H1 (cell line): ENCODE measurements at regions not wholly inside any gene's neighbourhood (a gene's known extent, or its start where the extent isn't known, plus 50 kb on each side); places are given as distances from the start of the nearest gene placed in this dataset.

ENCODE experiments used
- CTCF ChIA-PET: fragments of 300-600 bp; sonication (Branson Sonifier 250); formaldehyde crosslinking; loops from one replicate; lab custom pipeline; 2021; ENCODE audit not compliant: partially characterized antibody; lab: Charles Lee
- POLR2A ChIA-PET: fragments of 300-600 bp; sonication (Branson Sonifier 250); formaldehyde crosslinking; loops from one replicate; lab custom pipeline; 2021; ENCODE audit warnings: inconsistent platforms; ENCODE audit not compliant: partially characterized antibody; lab: Charles Lee
- DNase-seq, 2 experiments: peaks; one replicate each; pipeline versions ENCODE4 v3.0.0 to v3.0.0-alpha.2; 2010 to 2022; ENCODE audit warnings: low spot score in 2 of 2, low read depth in 1 of 2, mixed read lengths in 1 of 2
- FAIRE-seq: peaks from 2 replicates; lab custom pipeline; 2011; peaks lifted over from hg19 to GRCh38; lab: Jason Lieb, UNC
- H2AFZ ChIP-seq: 2 replicates; pipeline ENCODE4 v1.8.1; 2012; ENCODE audit warnings: low read length, inconsistent platforms
- H2AK5ac ChIP-seq: 2 replicates; pipeline ENCODE4 v1.6.1; 2013; ENCODE audit warnings: low read depth, low read length
- H2BK120ac ChIP-seq: replicated peaks from 2 replicates; pipeline ENCODE3; 2013; ENCODE audit warnings: low read depth, low read length, inconsistent platforms
- H2BK12ac ChIP-seq: 2 replicates; pipeline ENCODE4 v1.6.1; 2013; ENCODE audit warnings: low read depth, low read length
- H2BK15ac ChIP-seq: 2 replicates; pipeline ENCODE4 v1.6.1; 2013; ENCODE audit warnings: low read length
- H2BK20ac ChIP-seq: 2 replicates; pipeline ENCODE4 v1.6.1; 2013; ENCODE audit warnings: low read length
- H2BK5ac ChIP-seq: 2 replicates; pipeline ENCODE4 v1.6.1; 2013; ENCODE audit warnings: low read depth, low read length
- H3K14ac ChIP-seq: 2 replicates; pipeline ENCODE4 v1.6.1; 2013; ENCODE audit warnings: inconsistent platforms; ENCODE audit not compliant: insufficient read length
- H3K18ac ChIP-seq: 2 replicates; pipeline ENCODE4 v1.6.1; 2013; ENCODE audit warnings: low read length; ENCODE audit errors: extremely low read depth
- H3K23ac ChIP-seq: 2 replicates; pipeline ENCODE4 v1.6.1; 2013; ENCODE audit warnings: inconsistent platforms; ENCODE audit not compliant: insufficient read length
- H3K23me2 ChIP-seq: 2 replicates; pipeline ENCODE4 v1.6.1; 2013; ENCODE audit warnings: low read depth, low read length
- H3K27ac ChIP-seq: 2 replicates; pipeline ENCODE4 v1.6.1; 2011; ENCODE audit warnings: low read depth, low read length, inconsistent platforms
- H3K27me3 ChIP-seq, 4 experiments: replicated peaks in 1 of 4; 1 replicate in 1 of 4; 2 replicates in 3 of 4; pipeline versions ENCODE4 v1.6.1 to v1.8.1; 2011 to 2013; ENCODE audit warnings: low read length in 3 of 4, mild to moderate bottlenecking in 3 of 4, inconsistent platforms in 2 of 4, mixed read lengths in 2 of 4, moderate library complexity in 1 of 4; ENCODE audit not compliant: control insufficient read depth in 3 of 4, insufficient read depth in 3 of 4; ENCODE audit errors: extremely low read depth in 1 of 4
- H3K36me3 ChIP-seq, 4 experiments: 2 replicates each; pipeline versions ENCODE4 v1.6.1 to v1.8.1; 2011 to 2013; ENCODE audit warnings: mild to moderate bottlenecking in 4 of 4, low read length in 3 of 4, moderate library complexity in 2 of 4, control low read depth in 1 of 4, inconsistent platforms in 1 of 4; ENCODE audit not compliant: insufficient read depth in 4 of 4, control insufficient read depth in 2 of 4
- H3K4ac ChIP-seq: replicated peaks from 2 replicates; pipeline ENCODE3; 2013; ENCODE audit warnings: low read length, low read depth, mixed read lengths, inconsistent platforms; ENCODE audit not compliant: insufficient read length
- H3K4me1 ChIP-seq, 4 experiments: replicated peaks in 1 of 4; 1 replicate in 1 of 4; 2 replicates in 3 of 4; pipeline versions ENCODE4 v1.6.1 to v1.8.1; 2011 to 2013; ENCODE audit warnings: low read length in 3 of 4, inconsistent platforms in 2 of 4, mixed read lengths in 1 of 4; ENCODE audit not compliant: insufficient read depth in 4 of 4, control insufficient read depth in 3 of 4
- H3K4me2 ChIP-seq, 2 experiments: 2 replicates each; pipeline versions ENCODE4 v1.6.1 to v1.8.1; 2011 to 2013; ENCODE audit warnings: low read depth in 2 of 2, low read length in 2 of 2, control low read depth in 1 of 2, inconsistent platforms in 1 of 2, mild to moderate bottlenecking in 1 of 2; ENCODE audit not compliant: insufficient read depth in 1 of 2
- H3K4me3 ChIP-seq, 4 experiments: fragments of 200-600, 300-600 bp in 1 of 4; sonication (generic), shearing (Covaris generic), sonication (Bioruptor Twin) in 1 of 4; 2 replicates each; pipeline versions ENCODE4 v1.5.1 to v1.8.1; 2011 to 2016; ENCODE audit warnings: low read length in 4 of 4, low read depth in 3 of 4, control low read depth in 2 of 4, inconsistent platforms in 2 of 4, mild to moderate bottlenecking in 2 of 4, mixed read lengths in 1 of 4, moderate library complexity in 1 of 4; ENCODE audit not compliant: insufficient read depth in 2 of 4; ENCODE audit errors: extremely low read depth in 1 of 4
- H3K56ac ChIP-seq: replicated peaks from 2 replicates; pipeline ENCODE3; 2013; ENCODE audit warnings: low read depth, mild to moderate bottlenecking, mixed read lengths, low read length, inconsistent platforms; ENCODE audit not compliant: insufficient read length
- H3K79me1 ChIP-seq: 2 replicates; pipeline ENCODE4 v1.6.1; 2013; ENCODE audit warnings: low read depth, low read length, control low read depth
- H3K79me2 ChIP-seq, 2 experiments: 2 replicates each; pipeline versions ENCODE4 v1.6.1 to v1.8.1; 2012 to 2013; ENCODE audit warnings: low read length in 2 of 2, mild to moderate bottlenecking in 2 of 2, inconsistent platforms in 1 of 2; ENCODE audit not compliant: insufficient read depth in 2 of 2, control insufficient read depth in 1 of 2
- H3K9ac ChIP-seq, 4 experiments: replicated peaks in 1 of 4; 1 replicate in 1 of 4; 2 replicates in 3 of 4; pipeline versions ENCODE4 v1.6.1 to v1.8.1; 2011 to 2013; ENCODE audit warnings: low read depth in 3 of 4, low read length in 3 of 4, control low read depth in 2 of 4, mild to moderate bottlenecking in 2 of 4, moderate library complexity in 2 of 4, inconsistent platforms in 1 of 4; ENCODE audit errors: extremely low read depth in 1 of 4
- H3K9me3 ChIP-seq, 2 experiments: 2 replicates each; pipeline versions ENCODE4 v1.6.1 to v1.8.1; 2012 to 2013; ENCODE audit warnings: mild to moderate bottlenecking in 2 of 2, moderate library complexity in 2 of 2, control low read depth in 1 of 2, inconsistent platforms in 1 of 2, low read depth in 1 of 2, low read length in 1 of 2, mixed read lengths in 1 of 2; ENCODE audit not compliant: insufficient read depth in 2 of 2
- H4K20me1 ChIP-seq, 2 experiments: replicated peaks in 1 of 2; 2 replicates each; pipeline versions ENCODE3 to v1.8.1; 2011 to 2013; ENCODE audit warnings: inconsistent platforms in 2 of 2, low read length in 2 of 2, mild to moderate bottlenecking in 1 of 2; ENCODE audit not compliant: insufficient read depth in 2 of 2, control insufficient read depth in 1 of 2
- H4K5ac ChIP-seq: 2 replicates; pipeline ENCODE4 v1.6.1; 2013; ENCODE audit warnings: low read length, low read depth, mixed read lengths, inconsistent platforms; ENCODE audit not compliant: insufficient read length
- H4K8ac ChIP-seq: 2 replicates; pipeline ENCODE4 v1.8.0; 2013; ENCODE audit warnings: mild to moderate bottlenecking, moderate library complexity, low read length, inconsistent platforms; ENCODE audit not compliant: insufficient read depth; ENCODE audit errors: extremely low read depth
- H4K91ac ChIP-seq: replicated peaks from 2 replicates; pipeline ENCODE3; 2013; ENCODE audit warnings: low read length, mixed read lengths, inconsistent platforms; ENCODE audit not compliant: insufficient read length
- ASH2L ChIP-seq: fragments of 200-600, 300-600 bp; sonication (generic); IDR thresholded peaks from one replicate; pipeline ENCODE4 v1.7.1; 2017; ENCODE audit warnings: low read length
- BCL11A ChIP-seq, 2 experiments: IDR thresholded peaks; one replicate each; pipeline ENCODE4 v1.6.1; 2011; ENCODE audit warnings: low read depth in 2 of 2, low read length in 2 of 2, mild to moderate bottlenecking in 2 of 2
- CHD2 ChIP-seq: IDR thresholded peaks from 2 replicates; pipeline ENCODE4 v1.6.1; 2012; ENCODE audit warnings: low read length, improper control_type of control experiment
- CREB1 ChIP-seq: IDR thresholded peaks from 2 replicates; pipeline ENCODE4 v1.6.1; 2012; ENCODE audit warnings: inconsistent platforms
- EGR1 ChIP-seq: IDR thresholded peaks from 2 replicates; pipeline ENCODE4 v1.6.1; 2011; ENCODE audit warnings: low read depth, low read length, borderline replicate concordance
- EZH2 ChIP-seq: fragments of 200-600 bp; sonication (generic); IDR thresholded peaks from 2 replicates; pipeline ENCODE4 v1.7.1; 2012; ENCODE audit warnings: low read depth, mild to moderate bottlenecking, moderate library complexity, low read length, inconsistent platforms; ENCODE audit not compliant: severe bottlenecking
- KDM1A ChIP-seq: fragments of 200-600, 300-600 bp; sonication (generic); IDR thresholded peaks from 2 replicates; pipeline ENCODE4 v1.7.1; 2016; ENCODE audit warnings: mild to moderate bottlenecking, low read length, borderline replicate concordance
- KDM5A ChIP-seq: fragments of 200-600 bp; IDR thresholded peaks from 2 replicates; pipeline ENCODE4 v1.7.1; 2012; ENCODE audit warnings: mild to moderate bottlenecking, low read length, inconsistent platforms, mixed read lengths
- RAD21 ChIP-seq, 2 experiments: IDR thresholded peaks in 1 of 2; conservative IDR thresholded peaks in 1 of 2; 2 replicates each; pipeline ENCODE4 v1.6.1; 2011; ENCODE audit warnings: low read depth in 2 of 2, low read length in 2 of 2, improper control_type of control experiment in 1 of 2, inconsistent platforms in 1 of 2, mild to moderate bottlenecking in 1 of 2, moderate library complexity in 1 of 2
- RBBP5 ChIP-seq: IDR thresholded peaks from 2 replicates; pipeline ENCODE4 v1.7.1; 2012; ENCODE audit warnings: low read depth, mild to moderate bottlenecking, inconsistent platforms, low read length, moderate library complexity, borderline replicate concordance
- RFX5 ChIP-seq: IDR thresholded peaks from 2 replicates; pipeline ENCODE4 v1.6.1; 2011; ENCODE audit warnings: low read depth, low read length, improper control_type of control experiment, borderline replicate concordance
- TAF1 ChIP-seq: IDR thresholded peaks from 2 replicates; pipeline ENCODE4 v1.6.1; 2011; ENCODE audit warnings: mild to moderate bottlenecking, low read depth, low read length
- TAF7 ChIP-seq: optimal IDR thresholded peaks from 2 replicates; pipeline ENCODE3; 2011; ENCODE audit warnings: low read depth, mild to moderate bottlenecking, inconsistent platforms, low read length, moderate library complexity, borderline replicate concordance
- ZNF274 ChIP-seq: IDR thresholded peaks from 2 replicates; pipeline ENCODE4 v1.7.0; 2012; ENCODE audit warnings: low read length, borderline replicate concordance; ENCODE audit errors: extremely low read depth
- TF ChIP-seq, protein P1 (sequence below): IDR thresholded peaks from 2 replicates; pipeline ENCODE4 v1.6.1; 2011; ENCODE audit warnings: low read length, improper control_type of control experiment

DNA sequence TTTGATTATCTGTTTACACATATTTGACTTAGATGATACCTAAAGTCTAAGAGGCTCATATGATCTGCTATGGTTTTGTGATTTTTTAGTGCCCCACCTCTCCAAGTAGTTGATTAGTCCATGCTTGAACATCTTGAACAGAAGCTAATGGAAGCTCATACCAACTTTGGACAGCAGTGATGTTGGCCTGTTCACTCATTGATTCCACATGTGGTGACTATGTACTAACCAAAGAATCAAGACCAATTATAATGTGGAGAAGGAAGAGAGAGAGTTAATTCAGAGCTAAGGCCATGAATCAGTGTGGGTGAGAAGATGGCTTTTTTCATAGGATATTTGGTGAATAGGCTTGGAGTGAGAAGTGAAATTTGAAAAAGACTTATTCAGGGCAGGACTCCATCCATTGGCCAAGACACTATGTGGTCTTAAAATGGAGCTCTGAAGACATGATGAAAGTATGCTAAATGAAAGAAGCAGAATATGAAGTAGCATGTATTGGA lies 178.3 kb upstream of the TWIST2 start:
- CTCF ChIA-PET, result no interaction called here
- H2AK5ac ChIP-seq, result no peak overlapping the region
- H3K9me3 ChIP-seq, result peaks cover 0 to 3% of the 10 kb centered on the region in 2 experiments; a peak in 1 of 4 replicates
- H3K9ac ChIP-seq, result no peak overlapping the region
- H3K14ac ChIP-seq, result no peak overlapping the region
- H2BK12ac ChIP-seq, result no peak overlapping the region
- H3K18ac ChIP-seq, result no peak overlapping the region
- H2BK5ac ChIP-seq, result no peak overlapping the region
- no peak overlapping the region for H3K4me3 ChIP-seq
- no peak overlapping the region for H4K5ac ChIP-seq
- H3K23ac ChIP-seq, result no peak overlapping the region
- H3K56ac ChIP-seq, result no peak overlapping the region
- H3K23me2 ChIP-seq, result no peaks in the 10 kb centered on the region
- no peaks in the 10 kb centered on the region for H3K79me1 ChIP-seq
- no peaks in the 10 kb centered on the region for H4K20me1 ChIP-seq
- no peak overlapping the region for H4K91ac ChIP-seq
- no peak for DNase-seq
- H4K8ac ChIP-seq, result no peak overlapping the region
- no peak overlapping the region for H2BK120ac ChIP-seq
- FAIRE-seq, result no peak
- H3K79me2 ChIP-seq, result no peaks in the 10 kb centered on the region
- no peaks in the 10 kb centered on the region for H3K36me3 ChIP-seq
- H3K4ac ChIP-seq, result no peak overlapping the region
- POLR2A ChIA-PET, result no interaction called here
- H2BK20ac ChIP-seq, result no peak overlapping the region
- no peak overlapping the region for H3K27ac ChIP-seq
- H3K4me2 ChIP-seq, result no peak overlapping the region
- H2BK15ac ChIP-seq, result no peak overlapping the region
- H3K4me1 ChIP-seq, result no peaks in the 10 kb centered on the region
- H2AFZ ChIP-seq, result no peak overlapping the region
- H3K27me3 ChIP-seq, result no peaks in the 10 kb centered on the region
- no peak for TF ChIP-seq ZNF274
- no peak for TF ChIP-seq EZH2
- TF ChIP-seq CHD2, result no peak
- no peak for TF ChIP-seq RBBP5
- no peak for TF ChIP-seq KDM5A
- TF ChIP-seq RAD21 (IDR thresholded peaks at IDR 0.05 in 1 of 2, conservative IDR thresholded peaks at IDR 0.05 in 1 of 2; ENCODE audit: low read depth in 2 of 2, low read length in 2 of 2), result no peak
- no peak for TF ChIP-seq CREB1
- no peak for TF ChIP-seq ASH2L
- no peak for TF ChIP-seq BCL11A (IDR thresholded peaks at IDR 0.05; ENCODE audit: low read depth in 2 of 2, low read length in 2 of 2)
- no peak for TF ChIP-seq EGR1
- no peak for TF ChIP-seq TAF1
- TF ChIP-seq, protein P1, sequence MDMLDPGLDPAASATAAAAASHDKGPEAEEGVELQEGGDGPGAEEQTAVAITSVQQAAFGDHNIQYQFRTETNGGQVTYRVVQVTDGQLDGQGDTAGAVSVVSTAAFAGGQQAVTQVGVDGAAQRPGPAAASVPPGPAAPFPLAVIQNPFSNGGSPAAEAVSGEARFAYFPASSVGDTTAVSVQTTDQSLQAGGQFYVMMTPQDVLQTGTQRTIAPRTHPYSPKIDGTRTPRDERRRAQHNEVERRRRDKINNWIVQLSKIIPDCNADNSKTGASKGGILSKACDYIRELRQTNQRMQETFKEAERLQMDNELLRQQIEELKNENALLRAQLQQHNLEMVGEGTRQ, result no peak
- no peak for TF ChIP-seq RFX5
- TF ChIP-seq KDM1A, result no peak
- TF ChIP-seq TAF7, result no peak
